OCI-LY3 (cell line): ENCODE measurements at regions not wholly inside any gene's neighbourhood (a gene's known extent, or its start where the extent isn't known, plus 50 kb on each side); places are given as distances from the start of the nearest gene placed in this dataset.

ENCODE experiments used
- H2AFZ ChIP-seq: fragments of 200-600, 300-600 bp; shearing (Covaris generic); 2 replicates; pipeline ENCODE4 v1.6.0; 2014; ENCODE audit warnings: antibody characterized with exemption, low read depth, low read length
- H3K27ac ChIP-seq: fragments of 200-600, 300-600 bp; sonication (generic); 2 replicates; pipeline ENCODE4 v1.5.1; 2014; ENCODE audit warnings: mild to moderate bottlenecking, low read length, moderate library complexity, mixed read lengths
- H3K27me3 ChIP-seq: fragments of 200-600, 300-600 bp; sonication (generic); 2 replicates; pipeline ENCODE4 v1.6.1; 2014; ENCODE audit warnings: low read depth, low read length, mixed read lengths
- H3K36me3 ChIP-seq: fragments of 200-600, 300-600 bp; sonication (generic); replicated peaks from 2 replicates; pipeline ENCODE3; 2014; ENCODE audit warnings: low read depth, low read length, mixed read lengths
- H3K4me1 ChIP-seq: fragments of 300-600, 200-600 bp; sonication (generic); 2 replicates; pipeline ENCODE4 v1.6.1; 2014; ENCODE audit warnings: low read length, mixed read lengths
- H3K4me2 ChIP-seq: fragments of 200-600, 300-600 bp; sonication (generic); 2 replicates; pipeline ENCODE4 v1.6.1; 2014; ENCODE audit warnings: low read length, mixed read lengths
- H3K4me3 ChIP-seq: fragments of 300-600, 200-600 bp; sonication (generic); 2 replicates; pipeline ENCODE4 v1.5.1; 2014; ENCODE audit warnings: antibody characterized with exemption, mild to moderate bottlenecking, low read length, moderate library complexity
- H3K79me2 ChIP-seq: fragments of 300-600, 200-600 bp; shearing (Covaris generic); 2 replicates; pipeline ENCODE4 v1.6.1; 2014; ENCODE audit warnings: mild to moderate bottlenecking, low read length, mixed read lengths
- H3K9ac ChIP-seq: fragments of 300-600, 200-600 bp; shearing (Covaris generic); 2 replicates; pipeline ENCODE4 v1.6.0; 2014; ENCODE audit warnings: mild to moderate bottlenecking, low read length, moderate library complexity
- H3K9me3 ChIP-seq: fragments of 200-600, 300-600 bp; shearing (Covaris generic); 2 replicates; pipeline ENCODE4 v1.6.1; 2014; ENCODE audit warnings: low read length, mixed read lengths; ENCODE audit not compliant: insufficient read depth
- H4K20me1 ChIP-seq: fragments of 200-600, 300-600 bp; sonication (generic); 2 replicates; pipeline ENCODE4 v1.6.1; 2016; ENCODE audit warnings: low read length, mixed read lengths; ENCODE audit not compliant: insufficient read depth
- CTCF ChIP-seq: fragments of 200-600, 300-600 bp; sonication (generic); IDR thresholded peaks from 2 replicates; pipeline ENCODE4 v1.5.1; 2014; ENCODE audit warnings: antibody characterized with exemption, low read length, low read depth
- EZH2phosphoT487 ChIP-seq: fragments of 200-600 bp; shearing (Covaris generic); IDR thresholded peaks from 2 replicates; pipeline ENCODE4 v1.6.1; 2018; ENCODE audit warnings: antibody characterized with exemption, mixed run types, low read depth

- Histone ChIP-seq H4K20me1 (no peaks in the 10 kb centered on the region), H3K79me2 (no peaks in the 10 kb centered on the region), H3K4me3 (no peak overlapping the region), H3K9ac (no peak overlapping the region), H3K27me3 (no peaks in the 10 kb centered on the region), H3K4me1 (no peaks in the 10 kb centered on the region), H2AFZ (no peak overlapping the region), H3K9me3 (no peaks in the 10 kb centered on the region; the same call in 1 of the 2 replicates), H3K27ac (no peak overlapping the region), H3K36me3 (no peaks in the 10 kb centered on the region), H3K4me2 (no peak overlapping the region)
- TF ChIP-seq EZH2phosphoT487: no peak
- no peak for TF ChIP-seq CTCF
Observed at GRCh38 chr11:81222491-81222890, 1511.2 kb downstream of the FAM181B start.

- no peaks in the 10 kb centered on the region for H3K4me1 ChIP-seq
- H4K20me1 ChIP-seq: no peaks in the 10 kb centered on the region
- no peaks in the 10 kb centered on the region for H3K27me3 ChIP-seq
- no peaks in the 10 kb centered on the region for H3K36me3 ChIP-seq
- TF ChIP-seq EZH2phosphoT487 (no peak), CTCF (no peak)
- H3K9ac ChIP-seq: no peak overlapping the region
- H3K4me3 ChIP-seq: no peak overlapping the region
- H3K79me2 ChIP-seq: no peaks in the 10 kb centered on the region
- no peak overlapping the region for H3K4me2 ChIP-seq
- no peaks in the 10 kb centered on the region; the same call in 1 of the 2 replicates for H3K9me3 ChIP-seq
- no peak overlapping the region for H2AFZ ChIP-seq
- H3K27ac ChIP-seq: no peak overlapping the region
Observed at GRCh38 chr11:81220146-81220895, 1513.3 kb downstream of the FAM181B start.

- Histone ChIP-seq H3K27ac (no peak overlapping the region), H2AFZ (no peak overlapping the region), H3K27me3 (no peaks in the 10 kb centered on the region), H3K9ac (no peak overlapping the region), H3K4me3 (no peak overlapping the region), H3K4me2 (no peak overlapping the region), H3K36me3 (no peaks in the 10 kb centered on the region), H3K4me1 (no peaks in the 10 kb centered on the region), H3K79me2 (no peaks in the 10 kb centered on the region), H3K9me3 (no peaks in the 10 kb centered on the region; the same call in 1 of the 2 replicates), H4K20me1 (no peaks in the 10 kb centered on the region)
- TF ChIP-seq CTCF: no peak
- no peak for TF ChIP-seq EZH2phosphoT487
Observed at GRCh38 chr11:81219661-81220060, 1514.0 kb downstream of the FAM181B start.

- no peaks in the 10 kb centered on the region for H3K36me3 ChIP-seq
- H3K4me1 ChIP-seq: no peaks in the 10 kb centered on the region
- TF ChIP-seq EZH2phosphoT487: no peak
- H3K4me2 ChIP-seq: no peak overlapping the region
- no peaks in the 10 kb centered on the region for H3K79me2 ChIP-seq
- no peaks in the 10 kb centered on the region for H4K20me1 ChIP-seq
- H3K9me3 ChIP-seq: no peaks in the 10 kb centered on the region; the same call in 1 of the 2 replicates
- no peak overlapping the region for H3K27ac ChIP-seq
- no peaks in the 10 kb centered on the region for H3K27me3 ChIP-seq
- no peak overlapping the region for H3K4me3 ChIP-seq
- H3K9ac ChIP-seq: no peak overlapping the region
- H2AFZ ChIP-seq: no peak overlapping the region
Observed at GRCh38 chr11:81218440-81218839, 1515.2 kb downstream of the FAM181B start.
